Neural progenitor cell (in vitro differentiated cells): ENCODE measurements at regions not wholly inside any gene's neighbourhood (a gene's known extent, or its start where the extent isn't known, plus 50 kb on each side); places are given as distances from the start of the nearest gene placed in this dataset.

Source experiments
- DNase-seq: peaks from one replicate; pipeline ENCODE4 v3.0.0-alpha.2; 2016; ENCODE audit warnings: low spot score
- H2AFZ ChIP-seq: fragments of 200-600 bp; sonication (generic); replicated peaks from 2 replicates; pipeline ENCODE4 v1.6.1; 2016; ENCODE audit warnings: antibody characterized with exemption
- H3F3A ChIP-seq: fragments of 200-600 bp; sonication (generic); 2 replicates; pipeline ENCODE4 v1.6.1; 2016; ENCODE audit warnings: antibody characterized with exemption, low read depth
- H3K27ac ChIP-seq: fragments of 200-600 bp; sonication (generic); 2 replicates; pipeline ENCODE4 v1.5.1; 2016; ENCODE audit warnings: mild to moderate bottlenecking
- H3K27me3 ChIP-seq: fragments of 200-600 bp; sonication (generic); 2 replicates; pipeline ENCODE4 v1.6.1; 2016; ENCODE audit warnings: mild to moderate bottlenecking, moderate library complexity
- H3K36me3 ChIP-seq: fragments of 200-600 bp; sonication (generic); 2 replicates; pipeline ENCODE4 v1.5.1; 2016
- H3K4me1 ChIP-seq: fragments of 200-600 bp; sonication (generic); 2 replicates; pipeline ENCODE4 v1.6.1; 2016; ENCODE audit warnings: mixed run types
- H3K4me2 ChIP-seq: fragments of 200-600 bp; sonication (generic); 2 replicates; pipeline ENCODE4 v1.6.1; 2016
- H3K4me3 ChIP-seq: fragments of 200-600 bp; sonication (generic); 2 replicates; pipeline ENCODE4 v1.5.1; 2016
- H3K79me2 ChIP-seq: fragments of 200-600 bp; sonication (generic); 2 replicates; pipeline ENCODE4 v1.6.1; 2016; ENCODE audit warnings: low read depth
- H3K9ac ChIP-seq: fragments of 200-600 bp; sonication (generic); 2 replicates; pipeline ENCODE4 v1.6.1; 2016
- H3K9me3 ChIP-seq: fragments of 200-600 bp; sonication (generic); 2 replicates; pipeline ENCODE4 v1.5.1; 2016; ENCODE audit warnings: low read depth
- H4K20me1 ChIP-seq: fragments of 200-600 bp; sonication (generic); 2 replicates; pipeline ENCODE4 v1.6.1; 2016; ENCODE audit warnings: low read depth
- H3K27ac Mint-ChIP-seq: 3 replicates; pipeline ENCODE4 v1.8.0; 2021; ENCODE audit warnings: mixed read lengths
- H3K27me3 Mint-ChIP-seq: 2 replicates; pipeline ENCODE4 v1.8.0; 2022; ENCODE audit warnings: low read depth, mild to moderate bottlenecking, inconsistent platforms, moderate library complexity, mixed read lengths; ENCODE audit not compliant: insufficient read depth
- H3K36me3 Mint-ChIP-seq: 3 replicates; pipeline ENCODE4 v1.8.0; 2021; ENCODE audit warnings: mixed read lengths
- H3K4me1 Mint-ChIP-seq: 3 replicates; pipeline ENCODE4 v1.8.0; 2021; ENCODE audit warnings: mixed read lengths
- H3K4me3 Mint-ChIP-seq: 3 replicates; pipeline ENCODE4 v1.8.0; 2021; ENCODE audit warnings: mild to moderate bottlenecking, moderate library complexity, mixed read lengths
- H3K9me3 Mint-ChIP-seq: 3 replicates; pipeline ENCODE4 v1.8.0; 2020; ENCODE audit warnings: mixed read lengths
- EZH2 ChIP-seq: fragments of 200-600 bp; sonication (generic); IDR thresholded peaks from 2 replicates; pipeline ENCODE4 v1.6.1; 2017; ENCODE audit warnings: antibody characterized with exemption, mild to moderate bottlenecking, moderate library complexity
- EZH2phosphoT487 ChIP-seq: fragments of 200-600 bp; sonication (generic); IDR thresholded peaks from 2 replicates; pipeline ENCODE4 v1.6.1; 2017; ENCODE audit warnings: antibody characterized with exemption
- TF ChIP-seq, protein P1 (sequence below): fragments of 200-600 bp; sonication (generic); IDR thresholded peaks from 2 replicates; pipeline ENCODE4 v1.5.1; 2017; ENCODE audit warnings: antibody characterized with exemption, mild to moderate bottlenecking

DNA sequence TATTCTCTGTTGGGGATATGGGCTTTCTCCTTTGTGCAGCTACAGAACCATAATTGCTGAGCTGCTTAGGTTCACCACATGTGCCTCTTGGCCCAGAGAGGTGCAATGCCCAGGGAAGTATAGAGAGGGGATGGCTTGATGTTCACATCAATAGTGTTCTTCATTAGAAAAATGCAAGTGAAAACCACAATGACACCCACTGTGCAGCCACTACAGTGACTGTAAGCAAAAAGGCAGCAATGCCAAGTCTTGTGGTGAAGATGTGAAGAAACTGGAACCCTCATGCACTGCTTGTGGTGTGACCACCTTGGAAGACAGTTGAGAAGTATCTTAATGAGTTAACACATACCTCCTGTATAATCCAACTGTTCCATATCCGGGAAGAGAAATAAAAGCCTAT lies 318.9 kb upstream of the ZMIZ1 start:
- DNase-seq: no peak
- no peaks in the 10 kb centered on the region for H3K36me3 ChIP-seq
- TF ChIP-seq, protein P1, sequence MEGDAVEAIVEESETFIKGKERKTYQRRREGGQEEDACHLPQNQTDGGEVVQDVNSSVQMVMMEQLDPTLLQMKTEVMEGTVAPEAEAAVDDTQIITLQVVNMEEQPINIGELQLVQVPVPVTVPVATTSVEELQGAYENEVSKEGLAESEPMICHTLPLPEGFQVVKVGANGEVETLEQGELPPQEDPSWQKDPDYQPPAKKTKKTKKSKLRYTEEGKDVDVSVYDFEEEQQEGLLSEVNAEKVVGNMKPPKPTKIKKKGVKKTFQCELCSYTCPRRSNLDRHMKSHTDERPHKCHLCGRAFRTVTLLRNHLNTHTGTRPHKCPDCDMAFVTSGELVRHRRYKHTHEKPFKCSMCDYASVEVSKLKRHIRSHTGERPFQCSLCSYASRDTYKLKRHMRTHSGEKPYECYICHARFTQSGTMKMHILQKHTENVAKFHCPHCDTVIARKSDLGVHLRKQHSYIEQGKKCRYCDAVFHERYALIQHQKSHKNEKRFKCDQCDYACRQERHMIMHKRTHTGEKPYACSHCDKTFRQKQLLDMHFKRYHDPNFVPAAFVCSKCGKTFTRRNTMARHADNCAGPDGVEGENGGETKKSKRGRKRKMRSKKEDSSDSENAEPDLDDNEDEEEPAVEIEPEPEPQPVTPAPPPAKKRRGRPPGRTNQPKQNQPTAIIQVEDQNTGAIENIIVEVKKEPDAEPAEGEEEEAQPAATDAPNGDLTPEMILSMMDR: no peak
- no peak for TF ChIP-seq EZH2phosphoT487
- no peak for TF ChIP-seq EZH2

DNA sequence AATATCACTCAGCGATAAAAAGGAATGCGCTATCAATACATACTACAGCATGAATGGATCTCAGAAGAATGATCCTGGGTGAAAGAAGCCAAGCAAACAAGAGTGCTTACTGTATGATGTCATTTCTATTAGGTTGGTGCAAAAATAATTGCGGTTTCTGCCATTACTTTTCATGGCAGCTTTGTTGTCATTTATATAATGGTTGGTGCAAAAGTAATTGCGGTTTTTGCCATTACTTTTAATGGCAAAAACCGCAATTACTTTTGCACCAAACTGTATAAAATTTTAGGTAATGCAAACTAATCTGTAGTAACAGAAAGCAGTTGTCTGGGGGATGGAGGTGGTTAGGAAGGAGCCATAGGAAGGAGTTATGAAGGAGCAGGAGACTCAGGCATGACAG lies 318.3 kb upstream of the ZMIZ1 start:
- H3K4me1 ChIP-seq: peaks cover 22% of the 10 kb centered on the region
- no peak for DNase-seq

More for the DNA sequence above, 318.9 kb upstream of the ZMIZ1 start:
- Histone ChIP-seq H3K4me1 (peaks cover 17% of the 10 kb centered on the region), H3K9ac (no peak overlapping the region), H3K27me3 (no peaks in the 10 kb centered on the region), H2AFZ (no peak overlapping the region), H3F3A (no peaks in the 10 kb centered on the region), H3K79me2 (no peaks in the 10 kb centered on the region), H3K9me3 (no peaks in the 10 kb centered on the region), H3K4me3 (no peak overlapping the region), H3K27ac (no peak overlapping the region), H3K4me2 (no peak overlapping the region), H4K20me1 (no peaks in the 10 kb centered on the region)
- Mint-ChIP-seq H3K4me1 (peaks cover 51% of the 10 kb centered on the region), H3K27me3 (peaks cover 15% of the 10 kb centered on the region), H3K4me3 (no peak overlapping the region), H3K27ac (no peak overlapping the region), H3K36me3 (no peaks in the 10 kb centered on the region), H3K9me3 (peaks cover 3% of the 10 kb centered on the region)

DNA sequence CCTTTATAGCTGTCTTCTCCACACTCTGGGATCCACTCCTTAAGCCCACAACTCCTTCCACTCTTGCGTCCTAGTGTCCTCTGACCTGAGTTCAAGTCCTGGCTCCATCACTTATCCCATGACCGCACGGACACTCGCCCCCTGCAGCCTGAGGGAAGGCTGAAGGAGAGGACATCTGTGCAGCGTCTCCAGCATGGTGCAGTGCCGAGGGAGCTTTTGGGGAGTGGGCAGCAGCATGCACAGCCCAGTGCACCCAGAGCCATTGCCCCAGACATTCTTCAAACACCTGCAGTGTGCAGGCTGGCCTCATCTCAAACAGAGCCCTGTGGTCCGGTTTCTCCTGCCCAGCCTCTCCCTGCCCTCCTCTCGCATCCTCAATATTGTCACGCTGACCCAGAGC lies 317.1 kb upstream of the ZMIZ1 start:
- Histone ChIP-seq H3K79me2 (no peaks in the 10 kb centered on the region), H3K4me3 (no peak overlapping the region), H2AFZ (no peak overlapping the region), H3F3A (no peaks in the 10 kb centered on the region), H3K4me2 (no peak overlapping the region), H3K27ac (no peak overlapping the region), H3K9ac (no peak overlapping the region), H3K36me3 (no peaks in the 10 kb centered on the region), H3K4me1 (peaks cover 16% of the 10 kb centered on the region), H3K9me3 (no peaks in the 10 kb centered on the region), H3K27me3 (no peaks in the 10 kb centered on the region), H4K20me1 (no peaks in the 10 kb centered on the region)
- H3K27ac Mint-ChIP-seq: no peak overlapping the region
- H3K4me1 Mint-ChIP-seq: peaks cover 50% of the 10 kb centered on the region
- no peaks in the 10 kb centered on the region for H3K36me3 Mint-ChIP-seq
- no peak for DNase-seq
- no peak overlapping the region for H3K4me3 Mint-ChIP-seq
- TF ChIP-seq EZH2 (no peak), EZH2phosphoT487 (no peak)
- TF ChIP-seq, protein P1: no peak
- H3K9me3 Mint-ChIP-seq: peaks cover 3% of the 10 kb centered on the region
- H3K27me3 Mint-ChIP-seq: peaks cover 15% of the 10 kb centered on the region

More for the DNA sequence above, 318.3 kb upstream of the ZMIZ1 start:
- Histone ChIP-seq H3K9ac (no peak overlapping the region), H3K4me3 (no peak overlapping the region), H3K27ac (no peak overlapping the region), H3K4me2 (no peak overlapping the region), H3F3A (no peaks in the 10 kb centered on the region), H3K36me3 (no peaks in the 10 kb centered on the region), H3K27me3 (no peaks in the 10 kb centered on the region), H2AFZ (no peak overlapping the region), H3K9me3 (no peaks in the 10 kb centered on the region), H3K79me2 (no peaks in the 10 kb centered on the region), H4K20me1 (no peaks in the 10 kb centered on the region)
- H3K27me3 Mint-ChIP-seq: peaks cover 16% of the 10 kb centered on the region
- H3K9me3 Mint-ChIP-seq: peaks cover 3% of the 10 kb centered on the region
- no peak for TF ChIP-seq EZH2phosphoT487
- TF ChIP-seq EZH2: no peak
- TF ChIP-seq, protein P1: no peak
- H3K4me1 Mint-ChIP-seq: peaks cover 52% of the 10 kb centered on the region
- H3K4me3 Mint-ChIP-seq: no peak overlapping the region
- H3K36me3 Mint-ChIP-seq: no peaks in the 10 kb centered on the region
- no peak overlapping the region for H3K27ac Mint-ChIP-seq
